ENCODE measurements at regions not wholly inside any gene's neighbourhood (a gene's known extent, or its start where the extent isn't known, plus 50 kb on each side); places are given as distances from the start of the nearest gene placed in this dataset.

GRCh38 chr6:9086331-9086730 lies 651.0 kb upstream of the SLC35B3 start:
- no peak overlapping the region for H2AFZ ChIP-seq (ENCODE audit: insufficient read depth, low read depth, low read length, poor library complexity, severe bottlenecking)
- Mint-ChIP-seq H3K27me3 (ENCODE audit: low read depth in 3 of 3) (peaks cover 0 to 2% (median 0%) of the 10 kb centered on the region in 3 donors), H3K36me3 (no peaks in the 10 kb centered on the region), H3K27ac (no peak overlapping the region), H3K4me3 (no peak overlapping the region), H3K4me1 (no peaks in the 10 kb centered on the region), H3K9me3 (peaks cover 0 to 1% (median 0%) of the 10 kb centered on the region in 7 donors)
- H3K4me1 ChIP-seq (ENCODE audit: control insufficient read depth in 1 of 2, insufficient read depth in 2 of 2, low read length in 2 of 2) = no peaks in the 10 kb centered on the region
- no peaks in the 10 kb centered on the region for H4K20me1 ChIP-seq (ENCODE audit: insufficient read depth, low read length)
- no peaks in the 10 kb centered on the region for H3K27me3 ChIP-seq (ENCODE audit: control insufficient read depth in 2 of 2, insufficient read depth in 2 of 2, low read length in 2 of 2)
- no peak overlapping the region for H3K9ac ChIP-seq (ENCODE audit: insufficient read depth, low read length, poor library complexity, severe bottlenecking)
- 92% methylated on average over 1 of the region's 4 CpGs for WGBS (ENCODE audit: insufficient coverage)
- H3K4me3 ChIP-seq (replicated peaks in 1 of 3; ENCODE audit: low read depth in 2 of 3, low read length in 3 of 3) = no peak overlapping the region
- no peak overlapping the region for H3K27ac ChIP-seq (ENCODE audit: low read depth in 1 of 2, low read length in 2 of 2)
- H3K9me3 ChIP-seq (replicated peaks in 1 of 2; ENCODE audit: control insufficient read depth in 1 of 2, insufficient read depth in 1 of 2, low read length in 2 of 2) = no peaks in the 10 kb centered on the region
- no peaks in the 10 kb centered on the region for H3K36me3 ChIP-seq (replicated peaks in 1 of 2; ENCODE audit: control insufficient read depth in 1 of 2, insufficient read depth in 2 of 2, low read length in 2 of 2)
- DNase-seq = no peak
- H3K79me2 ChIP-seq (ENCODE audit: insufficient read depth, low read length) = no peaks in the 10 kb centered on the region
- no peak overlapping the region for H3K4me2 ChIP-seq (replicated peaks; ENCODE audit: extremely low read depth, low read length, poor library complexity, severe bottlenecking)
- intact Hi-C loops (cut with micrococcal nuclease) = no loop called here
- no peak for TF ChIP-seq CTCF (IDR thresholded peaks at IDR 0.05)

- H3K79me2 ChIP-seq (ENCODE audit: insufficient read depth, low read length) = no peaks in the 10 kb centered on the region
- no peaks in the 10 kb centered on the region for H3K9me3 ChIP-seq (replicated peaks in 1 of 2; ENCODE audit: control insufficient read depth in 1 of 2, insufficient read depth in 1 of 2, low read length in 2 of 2)
- no peak overlapping the region for H3K4me2 ChIP-seq (replicated peaks; ENCODE audit: extremely low read depth, low read length, poor library complexity, severe bottlenecking)
- no peaks in the 10 kb centered on the region for H3K36me3 ChIP-seq (replicated peaks in 1 of 2; ENCODE audit: control insufficient read depth in 1 of 2, insufficient read depth in 2 of 2, low read length in 2 of 2)
- no peak overlapping the region for H3K27ac Mint-ChIP-seq
- no peaks in the 10 kb centered on the region for H3K27me3 Mint-ChIP-seq (ENCODE audit: low read depth in 3 of 3)
- no peak overlapping the region for H3K27ac ChIP-seq (ENCODE audit: low read depth in 1 of 2, low read length in 2 of 2)
- H3K4me3 ChIP-seq (replicated peaks in 1 of 3; ENCODE audit: low read depth in 2 of 3, low read length in 3 of 3) = no peak overlapping the region
- no peak overlapping the region for H3K9ac ChIP-seq (ENCODE audit: insufficient read depth, low read length, poor library complexity, severe bottlenecking)
- peaks cover 0 to 1% (median 0%) of the 10 kb centered on the region in 7 donors for H3K9me3 Mint-ChIP-seq
- no peaks in the 10 kb centered on the region for H3K27me3 ChIP-seq (ENCODE audit: control insufficient read depth in 2 of 2, insufficient read depth in 2 of 2, low read length in 2 of 2)
- intact Hi-C loops (cut with micrococcal nuclease) = no loop called here
- H3K4me3 Mint-ChIP-seq = no peak overlapping the region
- no peak for DNase-seq
- H4K20me1 ChIP-seq (ENCODE audit: insufficient read depth, low read length) = no peaks in the 10 kb centered on the region
- no peak overlapping the region for H2AFZ ChIP-seq (ENCODE audit: insufficient read depth, low read depth, low read length, poor library complexity, severe bottlenecking)
- no peaks in the 10 kb centered on the region for H3K36me3 Mint-ChIP-seq
- no peaks in the 10 kb centered on the region for H3K4me1 Mint-ChIP-seq
- TF ChIP-seq CTCF (IDR thresholded peaks at IDR 0.05) = no peak
- no peaks in the 10 kb centered on the region for H3K4me1 ChIP-seq (ENCODE audit: control insufficient read depth in 1 of 2, insufficient read depth in 2 of 2, low read length in 2 of 2)
- no CpG with 5 or more reads among the region's 1 CpG for WGBS (ENCODE audit: insufficient coverage)
Observed at GRCh38 chr6:9085709-9086070, 650.3 kb upstream of the SLC35B3 start.
